ENCODE measurements at regions not wholly inside any gene's neighbourhood (a gene's known extent, or its start where the extent isn't known, plus 50 kb on each side); places are given as distances from the start of the nearest gene placed in this dataset.
"Not testable (repeated sequence)": the region's sequence is repeated elsewhere in the genome, so short reads cannot be mapped to it uniquely, and the experiment has no call there.

- Histone ChIP-seq H3K27me3 (no peaks in the 10 kb centered on the region), H3K4me1 (peaks cover 0 to 77% of the 10 kb centered on the region in 2 donors), H3K27ac (peak overlapping the region; percentile 81 to 87), H3K9me3 (no peaks in the 10 kb centered on the region), H3K4me3 (no peak overlapping the region), H3K36me3 (no peaks in the 10 kb centered on the region)
- no peak for DNase-seq (ENCODE audit: low spot score)
- no peak for TF ChIP-seq CTCF (IDR thresholded peaks at IDR 0.05)
These were observed 55.5 kb upstream of the ABLIM1 start for GRCh38 chr10:114713525-114714090.

- no peak for DNase-seq (ENCODE audit: low spot score)
- H3K27ac ChIP-seq = peak overlapping the region; percentile 81 to 87
- H3K4me3 ChIP-seq = no peak overlapping the region
- H3K4me1 ChIP-seq = peaks cover 0 to 84% of the 10 kb centered on the region in 2 donors
- no peaks in the 10 kb centered on the region for H3K36me3 ChIP-seq
- no peaks in the 10 kb centered on the region for H3K27me3 ChIP-seq
- no peaks in the 10 kb centered on the region for H3K9me3 ChIP-seq
- TF ChIP-seq CTCF (IDR thresholded peaks at IDR 0.05) = no peak
These were observed 56.2 kb upstream of the ABLIM1 start for GRCh38 chr10:114714281-114714741.

GRCh38 chr10:114715171-114715670 is 57.1 kb upstream of the ABLIM1 start:
- Histone ChIP-seq H3K9me3 (no peaks in the 10 kb centered on the region), H3K4me1 (peaks cover 0 to 84% of the 10 kb centered on the region in 2 donors), H3K36me3 (no peaks in the 10 kb centered on the region), H3K4me3 (peak overlapping the region in 1 of 2 donors; percentile 9), H3K27ac (peak overlapping the region; percentile 81 to 87), H3K27me3 (no peaks in the 10 kb centered on the region)
- DNase-seq (ENCODE audit: low spot score) = no peak
- no peak for TF ChIP-seq CTCF (IDR thresholded peaks at IDR 0.05)

- no peak for TF ChIP-seq CTCF (IDR thresholded peaks at IDR 0.05)
- Histone ChIP-seq H3K27me3 (no peaks in the 10 kb centered on the region), H3K9me3 (no peaks in the 10 kb centered on the region), H3K4me1 (peaks cover 0 to 92% of the 10 kb centered on the region in 2 donors), H3K4me3 (no peak overlapping the region), H3K36me3 (no peaks in the 10 kb centered on the region), H3K27ac (peak overlapping the region in 1 of 2 donors; percentile 45)
- DNase-seq (ENCODE audit: low spot score) = no peak
These were observed 58.8 kb upstream of the ABLIM1 start for GRCh38 chr10:114716811-114717404.

GRCh38 chr10:114717881-114718280 is 59.8 kb upstream of the ABLIM1 start:
- H3K4me3 ChIP-seq; H3K36me3 ChIP-seq; H3K27me3 ChIP-seq; H3K9me3 ChIP-seq; DNase-seq (ENCODE audit: low spot score): not testable (repeated sequence)
- Histone ChIP-seq H3K4me1 (peaks cover 0 to 89% of the 10 kb centered on the region in 2 donors), H3K27ac (peak overlapping the region in 1 of 2 donors; percentile 83)

- Histone ChIP-seq H3K9me3 (no peaks in the 10 kb centered on the region), H3K36me3 (no peaks in the 10 kb centered on the region), H3K27me3 (no peaks in the 10 kb centered on the region), H3K4me1 (peaks cover 0 to 89% of the 10 kb centered on the region in 2 donors), H3K27ac (peak overlapping the region in 1 of 2 donors; percentile 83), H3K4me3 (no peak overlapping the region)
- no peak for DNase-seq (ENCODE audit: low spot score)
- TF ChIP-seq CTCF (IDR thresholded peaks at IDR 0.05) = no peak
These were observed 60.3 kb upstream of the ABLIM1 start for GRCh38 chr10:114718374-114718773.

All from right atrium auricular region (tissue), 2 donors.